Duodenal mucosa (tissue), 2 donors: ENCODE measurements at regions not wholly inside any gene's neighbourhood (a gene's known extent, or its start where the extent isn't known, plus 50 kb on each side); places are given as distances from the start of the nearest gene placed in this dataset.

Experiments used
- H3K27ac ChIP-seq: one replicate; pipeline ENCODE4 v1.7.0; 2013; ENCODE audit warnings: low read depth, low read length
- H3K27me3 ChIP-seq, 2 donors: one replicate each; pipeline ENCODE4 v1.7.0; 2013; ENCODE audit warnings: low read length in 2 of 2, control low read depth in 1 of 2; ENCODE audit not compliant: insufficient read depth in 2 of 2, control insufficient read depth in 1 of 2
- H3K36me3 ChIP-seq, 2 donors: one replicate each; pipeline ENCODE4 v1.7.0; 2013; ENCODE audit warnings: low read length in 2 of 2, control low read depth in 1 of 2; ENCODE audit not compliant: insufficient read depth in 2 of 2, control insufficient read depth in 1 of 2
- H3K4me1 ChIP-seq, 2 donors: one replicate each; pipeline ENCODE4 v1.7.0; 2013; ENCODE audit warnings: low read length in 2 of 2, control low read depth in 1 of 2; ENCODE audit not compliant: insufficient read depth in 2 of 2, control insufficient read depth in 1 of 2
- H3K4me3 ChIP-seq, 2 donors: one replicate each; pipeline ENCODE4 v1.7.0; 2013; ENCODE audit warnings: low read length in 2 of 2, low read depth in 1 of 2
- H3K9ac ChIP-seq, 2 donors: one replicate each; pipeline ENCODE4 v1.7.0; 2013; ENCODE audit warnings: low read length in 2 of 2, low read depth in 1 of 2
- H3K9me3 ChIP-seq, 2 donors: one replicate each; pipeline ENCODE4 v1.7.0; 2013; ENCODE audit warnings: low read length in 2 of 2, control low read depth in 1 of 2; ENCODE audit not compliant: control insufficient read depth in 1 of 2

DNA sequence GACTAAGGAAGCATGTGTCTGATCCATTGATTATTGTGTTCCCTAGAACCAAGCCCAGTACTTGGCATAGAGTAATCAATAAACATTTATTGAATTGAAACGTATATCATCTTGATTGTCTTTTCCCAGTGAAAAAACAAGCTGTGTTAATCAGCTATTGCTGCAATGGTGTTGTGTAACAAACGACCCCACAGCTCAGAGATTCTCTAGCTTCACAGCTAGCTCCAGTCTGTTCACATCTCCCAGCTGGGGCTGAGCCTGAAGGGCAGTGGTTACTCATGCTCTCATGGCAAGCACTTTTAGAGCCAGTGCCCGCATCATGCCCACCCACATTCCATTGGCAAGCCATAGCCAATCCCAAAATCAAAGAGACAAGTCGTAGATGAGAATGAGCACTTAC is 237.4 kb upstream of the RAB4A start:
- Histone ChIP-seq H3K27ac (no peak overlapping the region), H3K9ac (no peak overlapping the region), H3K9me3 (no peaks in the 10 kb centered on the region), H3K27me3 (no peaks in the 10 kb centered on the region), H3K4me1 (peaks cover under 1 to 8% of the 10 kb centered on the region in 2 donors), H3K4me3 (no peak overlapping the region), H3K36me3 (no peaks in the 10 kb centered on the region)

DNA sequence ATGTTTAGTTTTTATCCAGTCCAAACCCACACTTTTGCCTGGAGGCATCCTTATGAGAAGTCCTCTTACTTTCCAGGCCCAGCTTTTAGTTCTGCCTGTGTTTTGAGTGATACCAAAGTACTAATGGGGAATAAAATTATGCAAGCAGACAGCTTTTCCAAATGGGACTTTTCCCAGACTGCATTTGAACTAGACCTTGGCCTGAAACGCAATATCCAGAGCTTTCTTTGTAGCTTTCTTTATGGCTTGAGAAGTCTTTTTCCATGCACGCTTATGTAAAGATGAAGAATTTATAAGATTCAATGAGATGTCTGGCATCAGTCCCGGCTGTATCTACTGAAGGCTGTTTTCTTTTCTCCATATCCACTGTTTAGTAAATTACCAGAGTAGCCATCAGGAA is 236.6 kb upstream of the RAB4A start:
- H3K4me1 ChIP-seq = peaks cover 0 to 8% of the 10 kb centered on the region in 2 donors

DNA sequence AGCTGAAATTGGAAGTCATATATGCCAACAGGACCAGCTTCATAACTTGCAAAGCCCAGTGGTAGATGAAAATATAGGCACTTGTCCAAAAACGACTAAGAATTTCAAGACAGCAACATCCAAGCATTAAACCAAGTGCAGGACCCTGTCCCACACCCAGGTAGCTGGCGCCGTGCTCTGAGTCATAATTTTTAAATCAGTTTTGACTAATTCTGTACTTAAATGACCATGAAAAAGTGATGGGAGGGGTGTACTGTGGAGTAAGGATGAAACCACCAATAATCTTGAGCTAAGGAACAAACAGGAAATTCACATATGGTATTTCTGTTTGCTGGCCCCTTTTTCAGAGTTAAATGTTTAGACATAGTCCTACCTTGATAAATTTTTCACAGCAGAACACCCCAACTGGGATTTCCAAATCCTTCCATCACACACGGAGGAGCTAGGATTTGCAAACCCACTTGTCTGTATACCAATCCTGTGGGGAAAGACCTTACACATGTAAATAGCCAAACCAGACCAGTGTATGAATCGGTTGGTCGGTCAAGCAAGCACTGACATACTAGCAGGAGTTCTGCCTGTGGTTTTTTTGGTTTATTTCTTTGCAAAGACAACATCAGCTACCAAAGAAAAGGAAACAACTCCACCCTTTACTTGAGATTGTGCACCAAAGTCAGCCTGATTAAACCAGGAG is 235.7 kb upstream of the RAB4A start:
- no peaks in the 10 kb centered on the region for H3K9me3 ChIP-seq
- H3K4me1 ChIP-seq = peaks cover 0 to 8% of the 10 kb centered on the region in 2 donors
- no peaks in the 10 kb centered on the region for H3K27me3 ChIP-seq
- no peak overlapping the region for H3K9ac ChIP-seq
- H3K4me3 ChIP-seq = no peak overlapping the region
- H3K27ac ChIP-seq = no peak overlapping the region
- H3K36me3 ChIP-seq = no peaks in the 10 kb centered on the region

More for the DNA sequence above, 236.6 kb upstream of the RAB4A start:
- Histone ChIP-seq H3K9ac (no peak overlapping the region), H3K4me3 (no peak overlapping the region), H3K27me3 (no peaks in the 10 kb centered on the region), H3K27ac (no peak overlapping the region), H3K9me3 (no peaks in the 10 kb centered on the region), H3K36me3 (no peaks in the 10 kb centered on the region)

- no peak overlapping the region for H3K4me3 ChIP-seq
- H3K9me3 ChIP-seq = no peaks in the 10 kb centered on the region
- H3K4me1 ChIP-seq = peaks cover 0 to 8% of the 10 kb centered on the region in 2 donors
- no peak overlapping the region for H3K9ac ChIP-seq
- H3K27ac ChIP-seq = no peak overlapping the region
- no peaks in the 10 kb centered on the region for H3K36me3 ChIP-seq
- H3K27me3 ChIP-seq = no peaks in the 10 kb centered on the region
Observed at GRCh38 chr1:229035748-229036082, 235.2 kb upstream of the RAB4A start.

DNA sequence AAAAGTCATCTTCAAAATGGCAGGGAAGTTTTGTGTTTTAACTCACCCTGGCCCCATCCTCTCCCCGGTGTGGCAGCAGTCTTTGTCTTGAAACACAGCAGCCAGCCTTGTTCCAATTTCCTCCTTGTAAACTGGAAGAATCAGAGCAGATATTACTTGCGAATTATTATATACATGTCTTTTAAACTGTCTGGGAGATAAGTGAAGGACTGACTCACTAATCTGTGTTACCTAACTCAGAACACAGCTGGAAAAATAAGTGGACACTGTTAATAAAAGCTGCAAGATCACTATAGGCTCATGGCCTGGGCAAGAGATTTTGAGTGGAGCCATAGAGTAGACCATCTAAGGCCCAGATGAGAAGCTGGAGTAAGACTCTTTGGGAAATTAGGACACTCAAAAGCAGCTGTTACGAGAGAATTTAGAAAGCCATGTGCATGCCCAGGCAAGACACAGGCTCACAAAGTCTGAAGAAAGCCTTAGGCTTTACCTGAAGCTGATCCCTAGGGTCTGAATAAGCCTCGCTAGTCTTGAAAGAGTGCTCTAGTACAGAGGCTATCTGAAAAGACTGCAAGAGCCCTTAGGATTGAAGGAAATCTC is 233.0 kb upstream of the RAB4A start:
- H3K4me3 ChIP-seq = no peak overlapping the region

DNA sequence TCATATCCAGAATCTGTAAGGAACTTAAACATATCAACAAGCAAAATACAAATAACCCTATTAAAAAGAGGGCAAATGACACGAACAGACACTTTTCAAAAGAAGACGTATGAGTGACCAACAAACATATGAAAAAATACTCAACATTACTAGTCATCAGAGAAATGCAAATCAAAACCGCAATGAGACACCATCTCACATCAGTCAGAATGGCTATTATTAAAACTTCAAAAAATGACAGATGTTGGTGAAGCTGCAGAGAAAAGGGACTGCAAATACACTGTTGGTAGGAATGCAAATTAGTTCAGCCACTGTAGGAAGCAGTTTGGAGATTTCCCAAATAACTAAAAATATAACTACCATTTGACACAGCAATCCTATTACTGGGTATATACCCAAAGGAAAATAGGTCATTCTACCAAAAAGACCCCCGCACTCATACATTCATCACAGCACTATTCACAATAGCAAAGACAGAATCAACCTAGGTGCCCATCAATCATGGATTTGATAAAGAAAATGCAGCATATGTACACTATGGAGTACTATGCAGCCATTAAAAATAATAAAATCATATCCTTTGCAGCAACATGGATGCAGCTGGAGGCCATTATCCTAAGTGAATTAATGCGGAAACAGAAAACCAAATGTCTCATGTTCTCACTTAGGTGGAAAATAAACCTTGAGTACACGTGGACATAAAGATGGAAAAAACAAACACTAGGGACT is 230.1 kb upstream of the RAB4A start:
- Histone ChIP-seq H3K36me3 (no peaks in the 10 kb centered on the region), H3K9me3 (no peaks in the 10 kb centered on the region), H3K4me3 (no peak overlapping the region), H3K27me3 (no peaks in the 10 kb centered on the region), H3K4me1 (peaks cover 0 to 3% of the 10 kb centered on the region in 2 donors), H3K9ac (no peak overlapping the region), H3K27ac (no peak overlapping the region)

More for the DNA sequence above, 233.0 kb upstream of the RAB4A start:
- Histone ChIP-seq H3K4me1 (peaks cover 0 to 8% of the 10 kb centered on the region in 2 donors), H3K9me3 (no peaks in the 10 kb centered on the region), H3K9ac (no peak overlapping the region), H3K27me3 (no peaks in the 10 kb centered on the region), H3K36me3 (no peaks in the 10 kb centered on the region), H3K27ac (no peak overlapping the region)

DNA sequence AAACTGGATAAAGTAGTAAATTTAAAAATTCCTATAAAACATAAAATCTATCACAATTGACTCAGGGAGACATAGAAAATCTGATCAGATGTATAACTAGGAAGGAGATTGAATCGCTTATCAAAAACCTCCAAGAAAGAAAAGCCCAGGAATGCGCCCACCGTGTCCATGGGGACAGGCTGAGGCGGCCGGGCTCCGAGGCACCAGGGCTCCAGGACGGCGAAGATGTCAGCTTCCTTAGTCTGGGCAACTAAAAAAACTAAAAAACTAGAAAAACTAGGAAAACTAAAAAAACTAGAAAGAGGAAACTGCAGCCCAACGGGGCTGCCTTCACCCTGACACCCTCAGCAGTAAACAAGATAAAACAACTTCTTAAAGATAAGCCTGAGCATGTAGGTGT is 229.0 kb upstream of the RAB4A start:
- Histone ChIP-seq H3K27ac (no peak overlapping the region), H3K27me3 (no peaks in the 10 kb centered on the region), H3K9me3 (no peaks in the 10 kb centered on the region), H3K36me3 (no peaks in the 10 kb centered on the region), H3K9ac (no peak overlapping the region), H3K4me1 (no peaks in the 10 kb centered on the region), H3K4me3 (no peak overlapping the region)

DNA sequence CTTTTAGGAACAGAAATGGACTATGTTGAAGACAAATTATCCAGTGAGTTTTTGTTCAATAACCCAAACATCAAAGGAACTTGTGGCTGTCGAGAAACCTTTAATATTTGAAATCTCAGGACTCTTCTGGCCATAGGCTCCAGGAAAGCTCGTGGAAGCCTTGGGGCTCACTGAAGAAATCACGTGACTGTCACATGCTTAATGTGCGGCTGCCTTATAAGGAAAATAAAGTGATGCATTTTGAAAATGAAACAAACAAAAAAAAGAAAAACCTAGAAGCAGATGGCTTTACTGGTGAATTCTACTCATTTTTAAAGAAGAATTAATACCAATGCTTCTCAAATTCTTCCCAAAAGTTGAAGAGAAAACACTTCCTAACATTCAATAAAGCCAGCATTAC is 228.4 kb upstream of the RAB4A start:
- Histone ChIP-seq H3K36me3 (no peaks in the 10 kb centered on the region), H3K4me1 (no peaks in the 10 kb centered on the region)

GRCh38 chr1:229043115-229043514 is 227.8 kb upstream of the RAB4A start:
- Histone ChIP-seq H3K9me3 (no peaks in the 10 kb centered on the region), H3K4me1 (no peaks in the 10 kb centered on the region), H3K9ac (no peak overlapping the region), H3K27me3 (no peaks in the 10 kb centered on the region), H3K27ac (no peak overlapping the region), H3K4me3 (no peak overlapping the region), H3K36me3 (no peaks in the 10 kb centered on the region)

More for the DNA sequence above, 228.4 kb upstream of the RAB4A start:
- Histone ChIP-seq H3K27me3 (no peaks in the 10 kb centered on the region), H3K4me3 (no peak overlapping the region), H3K9me3 (no peaks in the 10 kb centered on the region), H3K27ac (no peak overlapping the region), H3K9ac (no peak overlapping the region)

DNA sequence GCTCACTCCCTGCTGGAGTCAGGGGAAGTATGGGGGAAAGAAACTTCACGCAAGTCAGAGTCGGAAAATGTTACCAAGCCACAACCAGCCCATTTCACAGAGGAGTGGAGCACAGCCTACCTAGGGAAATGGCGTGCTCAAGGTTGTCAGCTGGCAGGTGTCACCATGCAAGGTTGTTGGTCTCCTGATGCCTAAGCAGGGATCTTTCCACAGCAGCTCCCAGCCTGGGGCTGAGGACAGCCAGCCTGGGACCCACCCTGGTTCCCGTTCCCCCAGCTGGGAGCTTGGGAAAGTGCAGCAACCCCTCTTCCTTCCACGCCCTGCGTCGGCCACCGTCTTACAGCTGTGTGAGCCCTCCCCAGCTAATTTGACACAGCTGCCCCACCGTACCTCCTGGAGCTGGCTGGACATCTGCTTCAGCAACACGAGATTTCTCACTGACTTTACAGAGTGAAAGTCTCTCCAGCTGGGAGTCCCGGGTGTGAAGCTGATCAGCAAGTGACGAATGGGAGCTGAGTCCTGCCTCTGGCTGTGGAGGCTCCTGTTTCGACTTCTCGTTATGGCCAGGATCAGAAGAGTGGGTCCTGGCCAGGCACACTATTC is 224.6 kb upstream of the RAB4A start:
- H3K27ac ChIP-seq = no peak overlapping the region
- H3K4me1 ChIP-seq = no peaks in the 10 kb centered on the region
- H3K9me3 ChIP-seq = no peaks in the 10 kb centered on the region
- no peaks in the 10 kb centered on the region for H3K36me3 ChIP-seq
- no peak overlapping the region for H3K4me3 ChIP-seq
- no peak overlapping the region for H3K9ac ChIP-seq
- H3K27me3 ChIP-seq = no peaks in the 10 kb centered on the region
